ENCODE measurements at regions not wholly inside any gene's neighbourhood (a gene's known extent, or its start where the extent isn't known, plus 50 kb on each side); places are given as distances from the start of the nearest gene placed in this dataset.

DNA sequence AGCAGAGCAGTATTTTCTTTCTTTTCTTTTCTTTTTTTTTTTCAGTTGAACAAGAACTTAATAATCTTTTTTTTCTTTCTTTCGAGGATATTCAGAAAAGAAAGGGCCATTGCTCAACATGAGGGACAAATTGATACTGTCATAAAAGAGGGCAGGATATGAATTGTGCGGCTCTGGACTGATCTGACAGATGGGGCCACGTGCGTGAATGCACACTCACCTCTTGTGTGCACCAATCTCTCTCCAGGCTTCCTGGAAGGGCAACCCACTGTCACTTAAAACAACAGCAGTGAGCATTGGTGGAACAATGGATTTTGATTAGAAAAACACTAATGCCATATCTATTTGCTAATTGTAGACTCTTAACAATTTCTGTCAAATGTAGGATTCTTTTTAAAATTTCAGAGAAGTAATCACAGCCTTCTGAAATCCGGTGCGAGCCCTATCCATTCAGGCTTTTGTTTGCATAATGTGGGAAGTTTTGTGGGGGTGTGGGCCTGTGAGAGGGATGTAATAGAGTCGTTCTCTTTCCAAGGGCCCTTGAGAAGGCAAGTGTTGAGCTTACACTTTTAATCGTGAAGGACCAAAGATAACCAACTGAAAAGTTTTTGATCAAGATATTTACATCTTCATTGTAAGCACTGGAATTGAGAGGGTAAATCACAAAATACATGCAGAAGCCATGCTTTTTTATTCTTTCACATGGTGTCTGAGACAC, 298.8 kb downstream of the SP3 start:
- no peak overlapping the region for H3K4me3 ChIP-seq
- H3K27me3 ChIP-seq, result no peaks in the 10 kb centered on the region
- H3K9me3 ChIP-seq, result no peaks in the 10 kb centered on the region
- TF ChIP-seq, protein P1, sequence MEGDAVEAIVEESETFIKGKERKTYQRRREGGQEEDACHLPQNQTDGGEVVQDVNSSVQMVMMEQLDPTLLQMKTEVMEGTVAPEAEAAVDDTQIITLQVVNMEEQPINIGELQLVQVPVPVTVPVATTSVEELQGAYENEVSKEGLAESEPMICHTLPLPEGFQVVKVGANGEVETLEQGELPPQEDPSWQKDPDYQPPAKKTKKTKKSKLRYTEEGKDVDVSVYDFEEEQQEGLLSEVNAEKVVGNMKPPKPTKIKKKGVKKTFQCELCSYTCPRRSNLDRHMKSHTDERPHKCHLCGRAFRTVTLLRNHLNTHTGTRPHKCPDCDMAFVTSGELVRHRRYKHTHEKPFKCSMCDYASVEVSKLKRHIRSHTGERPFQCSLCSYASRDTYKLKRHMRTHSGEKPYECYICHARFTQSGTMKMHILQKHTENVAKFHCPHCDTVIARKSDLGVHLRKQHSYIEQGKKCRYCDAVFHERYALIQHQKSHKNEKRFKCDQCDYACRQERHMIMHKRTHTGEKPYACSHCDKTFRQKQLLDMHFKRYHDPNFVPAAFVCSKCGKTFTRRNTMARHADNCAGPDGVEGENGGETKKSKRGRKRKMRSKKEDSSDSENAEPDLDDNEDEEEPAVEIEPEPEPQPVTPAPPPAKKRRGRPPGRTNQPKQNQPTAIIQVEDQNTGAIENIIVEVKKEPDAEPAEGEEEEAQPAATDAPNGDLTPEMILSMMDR (IDR thresholded peaks at IDR 0.05), result no peak
- no peak for TF ChIP-seq POLR2A (IDR thresholded peaks at IDR 0.05)
- no peak for DNase-seq
- H3K36me3 ChIP-seq, result no peaks in the 10 kb centered on the region
- H3K4me1 ChIP-seq, result no peaks in the 10 kb centered on the region
- no peak overlapping the region for H3K27ac ChIP-seq

DNA sequence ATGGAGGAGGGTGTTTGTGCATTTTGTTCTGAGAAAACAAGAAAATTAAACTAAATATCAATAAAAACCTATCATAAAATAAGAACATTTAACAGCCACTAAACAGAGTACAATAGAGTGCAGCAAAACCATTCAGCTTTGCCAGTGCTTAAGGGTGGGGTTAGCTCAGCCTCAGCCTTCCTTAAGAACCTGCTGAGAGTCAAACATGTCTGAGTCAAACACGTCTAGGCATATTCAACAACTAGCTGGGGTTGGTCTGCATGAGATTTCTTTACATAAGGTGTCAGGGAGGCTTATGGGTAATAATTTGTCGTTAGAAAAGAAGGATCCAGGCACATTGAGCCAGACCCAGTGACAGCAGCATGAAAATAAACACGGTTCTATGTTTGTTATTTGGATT, 298.2 kb downstream of the SP3 start:
- Histone ChIP-seq H3K27me3 (no peaks in the 10 kb centered on the region), H3K4me1 (no peaks in the 10 kb centered on the region), H3K9me3 (no peaks in the 10 kb centered on the region), H3K4me3 (no peak overlapping the region), H3K27ac (no peak overlapping the region), H3K36me3 (no peaks in the 10 kb centered on the region)
- no peak for DNase-seq
- TF ChIP-seq, protein P1 (IDR thresholded peaks at IDR 0.05), result no peak
- no peak for TF ChIP-seq POLR2A (IDR thresholded peaks at IDR 0.05)

DNA sequence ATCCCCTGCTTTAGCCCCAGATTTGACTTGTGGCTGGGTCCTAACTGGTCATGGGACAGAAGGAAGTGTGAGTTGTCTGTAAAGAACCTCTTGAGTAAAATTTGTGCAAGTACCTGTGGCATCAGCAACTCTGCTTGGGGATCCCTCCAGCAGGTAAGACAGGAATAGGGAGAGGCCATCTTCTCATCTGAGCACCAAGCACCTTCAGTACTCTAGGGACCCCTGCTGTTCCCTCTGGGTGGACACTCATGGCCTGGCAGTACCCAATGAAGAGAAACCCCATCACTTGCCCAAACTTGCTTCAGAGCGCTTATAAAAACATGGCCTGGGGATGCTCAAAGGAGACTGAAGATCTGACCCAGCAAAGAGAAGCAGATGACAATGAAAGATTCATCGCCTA, 297.8 kb downstream of the SP3 start:
- Histone ChIP-seq H3K36me3 (no peaks in the 10 kb centered on the region), H3K27ac (no peak overlapping the region), H3K27me3 (no peaks in the 10 kb centered on the region), H3K4me3 (no peak overlapping the region), H3K4me1 (no peaks in the 10 kb centered on the region), H3K9me3 (no peaks in the 10 kb centered on the region)
- DNase-seq, result no peak
- no peak for TF ChIP-seq POLR2A (IDR thresholded peaks at IDR 0.05)
- TF ChIP-seq, protein P1 (IDR thresholded peaks at IDR 0.05), result no peak

DNA sequence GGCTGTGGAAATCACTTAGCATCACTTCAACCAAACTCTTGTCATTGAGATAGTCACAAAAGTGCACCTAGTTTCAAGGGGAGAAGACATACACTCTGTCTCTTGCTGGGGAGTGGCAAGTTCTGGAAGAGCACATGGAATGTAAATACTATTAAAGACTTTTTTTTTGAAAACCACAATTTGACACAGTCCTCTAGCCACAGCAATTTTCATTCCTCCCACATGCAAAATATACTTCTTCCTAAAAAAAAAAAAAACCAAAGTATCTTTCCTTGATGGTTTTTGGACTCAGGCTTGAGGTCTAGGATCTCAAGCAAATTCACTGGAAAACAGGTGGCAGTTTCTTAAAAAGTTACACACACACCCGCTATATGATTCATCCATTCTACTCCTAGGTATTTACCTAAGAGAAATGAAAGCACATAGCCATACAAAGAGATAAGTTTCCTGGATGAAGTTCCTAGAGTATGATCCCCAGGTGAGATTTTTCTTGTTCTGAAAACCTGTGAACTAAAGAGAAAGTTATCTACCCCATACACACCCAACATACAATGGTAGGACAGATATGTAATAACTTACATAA, 295.8 kb downstream of the SP3 start:
- no peak overlapping the region for H3K27ac ChIP-seq
- no peak for DNase-seq

DNA sequence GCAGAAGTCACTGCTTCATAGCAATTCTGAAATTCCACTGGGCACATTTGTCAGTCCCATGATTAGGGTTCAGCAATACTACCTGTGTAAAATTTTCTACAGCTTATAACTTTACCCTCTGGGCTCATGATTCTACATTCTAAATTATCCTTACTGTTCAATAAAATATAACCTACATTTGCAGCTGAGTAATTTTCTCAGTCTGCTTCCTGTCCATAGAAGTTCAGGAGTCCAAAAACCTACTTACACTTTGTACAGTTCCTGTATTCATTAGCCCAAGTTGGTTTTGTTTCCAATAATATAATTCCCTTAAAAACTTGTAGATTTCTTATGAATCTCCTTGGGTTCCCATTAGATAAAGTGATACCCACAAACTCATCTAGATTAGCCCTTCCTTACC, 295.3 kb downstream of the SP3 start:
- no peak for DNase-seq
- no peaks in the 10 kb centered on the region for H3K9me3 ChIP-seq
- no peaks in the 10 kb centered on the region for H3K36me3 ChIP-seq
- TF ChIP-seq POLR2A (IDR thresholded peaks at IDR 0.05), result no peak
- TF ChIP-seq, protein P1 (IDR thresholded peaks at IDR 0.05), result no peak
- H3K4me1 ChIP-seq, result no peaks in the 10 kb centered on the region
- H3K27ac ChIP-seq, result no peak overlapping the region
- no peaks in the 10 kb centered on the region for H3K27me3 ChIP-seq
- H3K4me3 ChIP-seq, result no peak overlapping the region

More for the DNA sequence above, 295.8 kb downstream of the SP3 start:
- H3K4me1 ChIP-seq, result no peaks in the 10 kb centered on the region
- no peak overlapping the region for H3K4me3 ChIP-seq
- no peaks in the 10 kb centered on the region for H3K27me3 ChIP-seq
- no peaks in the 10 kb centered on the region for H3K9me3 ChIP-seq
- H3K36me3 ChIP-seq, result no peaks in the 10 kb centered on the region
- TF ChIP-seq, protein P1 (IDR thresholded peaks at IDR 0.05), result no peak
- TF ChIP-seq POLR2A (IDR thresholded peaks at IDR 0.05), result no peak
